NCI-H146 (cell line): ENCODE measurements at regions not wholly inside any gene's neighbourhood (a gene's known extent, or its start where the extent isn't known, plus 50 kb on each side); places are given as distances from the start of the nearest gene placed in this dataset.
"Not testable (repeated sequence)": the region's sequence is repeated elsewhere in the genome, so short reads cannot be mapped to it uniquely, and the experiment has no call there.

Experiments used
- DNase-seq: peaks from one replicate; lab custom pipeline; 2025; lab: John Stamatoyannopoulos, UW

GRCh38 chr6:50962213-50962759 lies 143.6 kb downstream of the TFAP2B start:
- no peak for DNase-seq

- no peak for DNase-seq
These were observed 145.3 kb downstream of the TFAP2B start for GRCh38 chr6:50963952-50964351.

GRCh38 chr6:50965495-50965894 lies 146.8 kb downstream of the TFAP2B start:
- DNase-seq = no peak

GRCh38 chr6:50966532-50966931 lies 147.9 kb downstream of the TFAP2B start:
- DNase-seq = no peak

- no peak for DNase-seq
These were observed 148.3 kb downstream of the TFAP2B start for GRCh38 chr6:50966986-50967385.

- not testable (repeated sequence) for DNase-seq
These were observed 149.6 kb downstream of the TFAP2B start for GRCh38 chr6:50968246-50968645.

GRCh38 chr6:50970908-50971307 lies 152.2 kb downstream of the TFAP2B start:
- no peak for DNase-seq

GRCh38 chr6:50973464-50973863 lies 154.8 kb downstream of the TFAP2B start:
- no peak for DNase-seq

GRCh38 chr6:50974319-50974718 lies 155.6 kb downstream of the TFAP2B start:
- DNase-seq = no peak

GRCh38 chr6:50975216-50975615 lies 156.5 kb downstream of the TFAP2B start:
- no peak for DNase-seq

GRCh38 chr6:50976907-50977306 lies 158.2 kb downstream of the TFAP2B start:
- DNase-seq = no peak

GRCh38 chr6:50977796-50978195 lies 159.1 kb downstream of the TFAP2B start:
- DNase-seq = no peak

GRCh38 chr6:50978380-50979170 lies 159.9 kb downstream of the TFAP2B start:
- DNase-seq = no peak

- no peak for DNase-seq
These were observed 160.5 kb downstream of the TFAP2B start for GRCh38 chr6:50979171-50979525.

- no peak for DNase-seq
These were observed 165.5 kb downstream of the TFAP2B start for GRCh38 chr6:50984135-50984534.

GRCh38 chr6:50986319-50986718 lies 167.6 kb downstream of the TFAP2B start:
- DNase-seq = no peak

- DNase-seq = no peak
These were observed 170.5 kb downstream of the TFAP2B start for GRCh38 chr6:50989123-50989522.

- DNase-seq = no peak
These were observed 172.2 kb downstream of the TFAP2B start for GRCh38 chr6:50990750-50991446.

- no peak for DNase-seq
These were observed 173.6 kb downstream of the TFAP2B start for GRCh38 chr6:50992232-50992631.

GRCh38 chr6:50992704-50993625 lies 174.3 kb downstream of the TFAP2B start:
- no peak for DNase-seq

GRCh38 chr6:50993941-50994720 lies 175.5 kb downstream of the TFAP2B start:
- DNase-seq = no peak
